NOMO-1 (cell line): ENCODE measurements at regions not wholly inside any gene's neighbourhood (a gene's known extent, or its start where the extent isn't known, plus 50 kb on each side); places are given as distances from the start of the nearest gene placed in this dataset.
"Not testable (repeated sequence)": the region's sequence is repeated elsewhere in the genome, so short reads cannot be mapped to it uniquely, and the experiment has no call there.

ENCODE experiments used
- DNase-seq, 2 experiments: peaks; one replicate each; lab custom pipeline; 2025; ENCODE audit not compliant: unreplicated experiment in 2 of 2; lab: John Stamatoyannopoulos, UW

DNA sequence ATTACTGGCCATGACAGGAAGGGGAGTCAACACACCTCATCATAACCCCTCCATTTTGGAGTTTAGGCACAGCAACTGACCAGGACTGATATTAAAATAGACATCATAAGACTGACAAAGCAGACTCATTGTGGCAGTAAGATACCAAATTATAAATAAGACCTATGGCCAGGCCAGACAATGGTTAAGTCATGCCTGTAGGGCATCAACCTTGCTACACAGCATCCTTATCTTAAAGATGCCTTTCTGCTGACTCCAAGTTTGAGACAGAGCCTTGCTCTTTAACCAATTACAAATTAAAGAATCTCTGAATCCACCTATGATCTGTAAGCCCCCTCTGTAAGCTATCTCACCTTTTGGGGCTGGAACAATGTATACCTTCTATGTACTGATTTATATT is 65.5 kb downstream of the VCX2 start:
- no peak for DNase-seq

DNA sequence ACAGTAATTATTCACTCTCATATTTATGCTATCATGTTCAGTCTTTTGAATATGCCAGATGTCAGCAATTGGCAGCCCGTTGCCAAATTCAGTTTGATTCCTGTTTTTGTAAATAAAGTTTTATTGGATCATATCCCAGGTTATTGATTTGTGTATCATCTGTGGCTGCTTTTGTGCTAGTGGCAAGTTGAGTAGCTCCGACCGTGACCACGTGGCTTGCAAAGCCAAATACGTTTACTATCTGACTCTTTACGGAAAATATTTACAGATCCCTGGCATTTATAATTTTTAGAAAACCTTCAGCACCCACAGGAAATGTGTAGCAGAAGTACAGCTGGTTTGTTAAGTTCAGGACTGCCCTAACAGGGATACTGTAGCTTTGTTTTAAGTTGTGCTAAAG is 67.4 kb downstream of the VCX2 start:
- DNase-seq: no peak

DNA sequence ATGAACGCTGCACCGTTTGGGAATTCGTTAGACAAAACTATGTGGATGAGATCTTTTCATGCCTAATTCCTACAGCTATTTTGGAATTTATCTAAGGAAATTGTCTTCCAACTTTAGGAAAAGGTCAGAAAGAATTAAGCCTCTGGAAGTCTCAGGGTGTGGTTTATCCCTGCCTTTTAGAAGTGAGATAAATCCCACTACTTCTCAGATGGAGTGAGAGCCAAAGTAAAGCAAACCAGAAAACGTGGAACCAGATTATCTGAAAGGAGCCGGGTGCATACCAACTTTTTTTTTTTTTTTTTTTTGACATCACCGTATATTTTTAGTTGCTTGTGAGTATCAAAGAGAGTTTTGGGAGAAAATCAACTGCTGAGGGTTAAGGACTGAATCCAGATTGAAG is 79.6 kb downstream of the VCX2 start:
- DNase-seq: no peak

DNA sequence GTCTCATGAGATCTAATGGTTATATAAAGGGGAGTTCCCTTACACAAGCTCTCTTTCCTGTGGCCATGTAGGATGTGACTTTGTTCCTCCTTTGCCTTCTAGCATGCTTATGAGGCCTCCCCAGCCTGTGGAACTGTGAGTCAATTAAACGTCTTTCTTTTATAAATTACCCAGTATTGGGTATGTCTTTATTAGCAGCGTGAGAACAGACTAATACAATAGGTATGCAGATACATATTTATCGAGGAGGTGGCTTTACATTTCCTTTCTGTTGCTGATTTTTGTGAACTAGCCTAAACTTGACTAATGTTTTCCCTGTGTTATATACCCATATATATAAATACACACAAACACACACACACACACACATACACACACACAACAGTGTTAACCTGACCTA is 80.2 kb downstream of the VCX2 start:
- no peak for DNase-seq

GRCh38 chrX:8090482-8090881 is 80.6 kb downstream of the VCX2 start:
- DNase-seq: no peak

GRCh38 chrX:8089141-8089540 is 81.9 kb downstream of the VCX2 start:
- no peak for DNase-seq

DNA sequence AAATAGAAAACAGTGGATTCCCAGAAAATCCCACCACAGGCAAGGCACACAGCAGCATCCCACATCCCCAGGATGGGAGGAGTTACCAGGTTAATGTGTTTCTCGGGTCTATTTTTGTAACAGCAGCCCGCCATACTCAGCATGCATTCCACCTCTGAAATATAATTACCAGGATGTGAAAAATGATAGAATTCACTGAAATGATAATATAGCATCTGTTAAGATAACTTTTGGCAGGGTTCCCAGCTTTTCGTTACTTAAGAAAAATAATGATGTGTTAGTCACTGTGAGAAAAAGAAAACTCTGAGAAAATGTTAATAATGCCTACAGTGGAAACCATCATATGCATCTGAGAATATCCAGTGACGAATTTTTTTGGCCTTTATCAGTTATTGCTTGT is 87.1 kb downstream of the VCX2 start:
- no peak for DNase-seq

DNA sequence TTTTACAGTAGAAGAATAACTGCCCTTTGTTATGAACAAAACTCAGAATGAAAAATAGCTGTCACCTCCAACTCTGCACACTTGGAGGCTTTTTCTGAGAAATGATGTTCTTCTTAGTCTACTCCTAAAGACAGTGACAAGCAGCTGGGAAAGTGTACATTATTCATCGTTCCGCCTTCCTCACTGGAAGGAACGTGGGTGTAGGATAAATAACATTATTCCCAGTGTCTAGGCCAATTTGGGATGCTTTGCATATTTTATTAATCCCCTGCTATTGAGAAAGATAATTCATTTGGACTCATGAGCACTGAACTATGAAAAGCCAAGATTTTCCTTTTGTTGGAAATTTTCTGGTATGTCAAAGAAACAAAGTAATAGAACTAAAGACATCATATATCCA is 87.8 kb downstream of the VCX2 start:
- no peak for DNase-seq

DNA sequence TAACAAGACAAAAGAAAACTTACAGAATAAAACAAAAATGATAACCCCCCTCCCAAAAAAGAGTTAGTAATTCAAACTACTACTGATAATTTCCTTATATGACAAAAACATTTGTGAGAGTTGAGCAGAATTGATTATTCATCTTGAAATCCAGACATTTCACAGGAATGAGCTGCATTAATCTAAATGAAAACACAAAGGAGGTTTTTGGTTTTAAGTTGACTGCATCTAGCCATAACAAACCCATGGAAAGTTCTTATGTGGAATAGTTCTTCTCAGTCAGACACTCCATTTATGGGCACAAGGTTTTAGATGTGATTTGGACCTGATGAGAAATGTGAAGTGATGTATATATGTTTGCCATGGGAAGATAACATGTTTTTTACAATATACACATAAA is 95.4 kb downstream of the VCX2 start:
- no peak for DNase-seq

DNA sequence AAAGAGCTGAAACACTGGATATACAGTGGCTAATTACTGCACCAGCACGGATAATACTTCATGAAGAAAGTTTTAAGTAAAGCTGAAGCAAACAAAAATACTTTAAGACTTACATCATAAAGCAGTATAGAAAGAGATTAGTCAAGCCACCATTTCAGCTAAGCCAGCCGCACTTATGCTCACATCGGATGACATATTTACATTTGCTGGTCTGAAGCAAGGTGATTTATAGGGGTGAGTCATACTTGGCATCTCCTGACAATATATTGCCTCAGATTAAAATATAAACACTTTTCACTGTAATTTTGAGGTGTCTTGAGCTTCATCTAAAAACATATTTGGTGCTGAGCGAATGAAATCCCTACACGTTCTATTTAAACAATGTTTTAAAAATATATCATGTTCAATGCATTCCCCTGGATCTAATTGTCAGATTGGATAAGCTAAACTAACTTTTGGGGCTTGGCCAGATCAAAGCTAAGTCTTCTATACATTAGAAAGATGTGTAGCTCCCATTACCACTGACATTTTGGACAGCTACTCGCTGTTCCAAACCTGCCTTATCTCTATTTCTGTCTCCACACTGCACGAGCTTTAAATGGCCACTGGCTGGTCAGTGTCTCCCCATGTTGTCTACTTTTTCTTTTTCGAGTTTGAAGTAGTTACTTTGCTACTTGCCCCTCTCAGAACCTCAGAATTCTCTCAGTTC is 103.2 kb downstream of the VCX2 start:
- DNase-seq: no peak

GRCh38 chrX:8052909-8053308 is 118.2 kb downstream of the VCX2 start:
- DNase-seq: no peak

- no peak for DNase-seq
Observed at GRCh38 chrX:8049827-8050226, 121.2 kb downstream of the VCX2 start.

GRCh38 chrX:8048466-8048865 is 121.3 kb upstream of the PNPLA4 start:
- DNase-seq: no peak

- no peak for DNase-seq
Observed at GRCh38 chrX:8044947-8045346, 117.7 kb upstream of the PNPLA4 start.

- no peak for DNase-seq
Observed at GRCh38 chrX:8043546-8043945, 116.3 kb upstream of the PNPLA4 start.

GRCh38 chrX:8043121-8043520 is 115.9 kb upstream of the PNPLA4 start:
- no peak for DNase-seq

DNA sequence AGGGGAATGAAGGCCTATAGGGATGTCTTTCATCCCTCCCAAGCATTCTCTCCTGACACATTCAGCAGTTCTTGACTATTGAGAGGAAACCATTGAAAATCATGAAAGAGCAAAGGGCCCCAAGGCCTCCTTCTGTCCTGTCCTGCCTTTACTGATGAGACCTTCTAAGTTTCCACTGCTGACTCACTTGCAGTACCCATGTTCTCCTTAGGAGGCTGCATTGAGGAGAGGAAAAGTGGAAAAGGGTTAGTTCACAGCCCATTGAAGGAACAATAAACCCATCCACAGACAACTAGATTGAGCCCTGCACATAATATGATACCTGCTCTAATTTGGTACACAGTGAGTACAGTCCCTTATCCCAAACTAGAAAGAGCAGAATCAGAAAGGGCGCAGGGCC is 115.1 kb upstream of the PNPLA4 start:
- DNase-seq: no peak

GRCh38 chrX:8039711-8040110 is 112.5 kb upstream of the PNPLA4 start:
- not testable (repeated sequence) for DNase-seq

DNA sequence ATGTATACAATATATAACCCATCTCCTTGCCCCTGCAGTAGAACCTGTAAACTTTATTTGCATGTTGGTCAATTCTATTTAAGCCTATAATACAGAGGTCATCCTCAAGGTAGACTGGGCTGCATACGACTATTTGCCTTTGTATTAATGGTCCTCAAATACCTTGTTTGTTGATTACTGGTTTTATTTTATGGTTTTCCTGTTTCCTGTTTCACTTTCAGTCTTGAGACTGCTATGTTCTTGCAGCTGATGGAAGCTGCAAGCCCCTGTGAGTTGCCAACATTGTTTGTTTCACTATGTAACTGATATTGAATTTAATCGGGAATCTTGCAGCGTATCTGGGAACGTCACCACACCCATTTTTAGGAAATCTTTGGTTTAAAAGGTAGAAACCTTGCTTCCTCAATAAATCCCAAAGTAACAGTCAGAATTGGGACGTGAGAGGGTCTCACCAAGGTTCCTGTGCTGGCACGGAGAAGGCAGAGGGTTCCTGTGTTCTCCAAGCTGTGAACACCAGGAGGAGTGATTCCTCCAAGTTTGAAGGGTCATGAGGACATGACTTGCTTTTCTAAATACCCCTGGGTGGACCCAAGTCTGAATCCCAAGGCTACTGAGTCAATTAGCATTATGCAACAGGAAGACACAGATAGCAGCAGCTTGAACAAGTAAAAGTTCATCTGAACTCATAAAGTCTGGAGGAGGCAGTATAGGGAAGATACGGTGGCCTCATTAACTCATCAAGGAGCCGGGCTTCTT is 110.6 kb upstream of the PNPLA4 start:
- DNase-seq: peak in 1 of 2 experiments; percentile 5

DNA sequence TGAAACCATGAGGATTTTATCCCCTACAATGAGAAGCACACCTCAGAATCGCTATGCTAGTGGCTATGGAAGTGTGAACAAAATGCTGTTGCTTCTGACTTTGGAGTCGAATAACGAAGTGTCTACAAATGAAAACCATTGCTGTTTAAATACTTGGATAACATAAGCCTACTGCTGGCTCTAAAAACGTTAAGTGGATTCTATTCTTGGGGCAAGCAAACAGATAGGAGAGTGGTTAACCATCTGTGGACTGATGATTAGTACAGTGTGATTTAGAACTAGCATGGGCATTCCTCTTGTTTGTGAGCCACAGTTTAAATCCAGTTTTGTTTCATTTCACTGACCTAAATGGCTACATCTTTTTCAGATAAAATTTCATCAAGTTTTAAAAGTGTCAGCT is 109.7 kb upstream of the PNPLA4 start:
- DNase-seq: no peak

GRCh38 chrX:8034058-8034457 is 106.8 kb upstream of the PNPLA4 start:
- DNase-seq: no peak

GRCh38 chrX:8033175-8033574 is 106.0 kb upstream of the PNPLA4 start:
- DNase-seq: no peak
